ENCODE measurements at regions not wholly inside any gene's neighbourhood (a gene's known extent, or its start where the extent isn't known, plus 50 kb on each side); places are given as distances from the start of the nearest gene placed in this dataset.
A peak's percentile ranks its signal among the peaks of the same experiment; 100 is the strongest.

DNA sequence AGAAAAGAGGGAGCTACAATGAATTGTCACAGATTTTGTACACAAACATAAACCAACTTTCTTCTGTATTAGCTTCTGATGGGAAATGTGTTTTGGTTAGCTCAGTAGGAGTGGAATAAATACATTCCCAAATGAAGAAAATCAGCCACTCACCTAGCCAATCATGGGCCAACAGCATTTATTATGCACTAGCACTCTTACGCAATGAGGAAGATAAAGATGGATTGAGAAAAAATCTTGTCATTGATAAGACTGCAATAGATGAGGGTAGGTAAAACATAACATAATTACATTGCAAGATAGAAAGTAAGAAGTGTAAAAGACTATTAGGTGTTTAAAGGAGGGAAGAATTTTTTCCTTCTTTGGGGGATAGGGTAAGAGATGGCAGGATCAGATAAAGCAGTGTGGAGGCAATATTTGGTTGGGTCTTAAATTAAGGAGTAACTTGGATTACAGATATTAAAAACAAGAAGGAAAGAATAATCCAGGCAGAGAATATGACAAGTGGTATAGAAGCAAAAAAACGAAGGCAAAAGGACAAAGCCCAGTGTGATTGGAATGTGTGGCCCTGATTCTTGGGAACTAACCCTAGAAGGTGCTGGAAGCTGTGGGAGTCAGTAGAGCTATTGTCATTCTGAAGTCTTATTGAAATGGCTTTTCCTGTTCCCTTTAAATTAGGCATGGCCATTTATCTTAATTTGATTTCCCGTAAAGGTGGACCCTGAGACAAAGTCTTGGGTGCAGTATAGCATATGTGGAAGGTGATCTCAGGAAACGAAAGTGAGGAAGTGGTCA lies 208.4 kb upstream of the MEX3C start:
- Histone ChIP-seq H3K9ac (ENCODE audit: extremely low read depth, low read length, poor library complexity, severe bottlenecking) (no peak overlapping the region), H3K36me3 (ENCODE audit: control insufficient read depth, insufficient read depth, low read length) (no peaks in the 10 kb centered on the region), H3K9me3 (ENCODE audit: control insufficient read depth, low read length) (no peaks in the 10 kb centered on the region), H3K4me3 (ENCODE audit: low read length) (no peak overlapping the region), H3K27me3 (ENCODE audit: control insufficient read depth, insufficient read depth, low read length, poor library complexity, severe bottlenecking) (no peaks in the 10 kb centered on the region), H3K27ac (ENCODE audit: low read depth, low read length) (no peak overlapping the region), H3K4me1 (ENCODE audit: control insufficient read depth, insufficient read depth, low read length) (no peaks in the 10 kb centered on the region)
- TF ChIP-seq, protein P1, sequence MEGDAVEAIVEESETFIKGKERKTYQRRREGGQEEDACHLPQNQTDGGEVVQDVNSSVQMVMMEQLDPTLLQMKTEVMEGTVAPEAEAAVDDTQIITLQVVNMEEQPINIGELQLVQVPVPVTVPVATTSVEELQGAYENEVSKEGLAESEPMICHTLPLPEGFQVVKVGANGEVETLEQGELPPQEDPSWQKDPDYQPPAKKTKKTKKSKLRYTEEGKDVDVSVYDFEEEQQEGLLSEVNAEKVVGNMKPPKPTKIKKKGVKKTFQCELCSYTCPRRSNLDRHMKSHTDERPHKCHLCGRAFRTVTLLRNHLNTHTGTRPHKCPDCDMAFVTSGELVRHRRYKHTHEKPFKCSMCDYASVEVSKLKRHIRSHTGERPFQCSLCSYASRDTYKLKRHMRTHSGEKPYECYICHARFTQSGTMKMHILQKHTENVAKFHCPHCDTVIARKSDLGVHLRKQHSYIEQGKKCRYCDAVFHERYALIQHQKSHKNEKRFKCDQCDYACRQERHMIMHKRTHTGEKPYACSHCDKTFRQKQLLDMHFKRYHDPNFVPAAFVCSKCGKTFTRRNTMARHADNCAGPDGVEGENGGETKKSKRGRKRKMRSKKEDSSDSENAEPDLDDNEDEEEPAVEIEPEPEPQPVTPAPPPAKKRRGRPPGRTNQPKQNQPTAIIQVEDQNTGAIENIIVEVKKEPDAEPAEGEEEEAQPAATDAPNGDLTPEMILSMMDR (conservative IDR thresholded peaks at IDR 0.05), result no peak
- peaks cover 29% of the 10 kb centered on the region for H3K4me1 Mint-ChIP-seq
- no peaks in the 10 kb centered on the region for H3K36me3 Mint-ChIP-seq (ENCODE audit: low read depth)
- H3K27ac Mint-ChIP-seq, result no peak overlapping the region
- no peaks in the 10 kb centered on the region for H3K9me3 Mint-ChIP-seq
- no peak for DNase-seq
- H3K27me3 Mint-ChIP-seq (ENCODE audit: insufficient read depth), result no peaks in the 10 kb centered on the region
- whole genome bisulfite sequencing, 2 experiments (ENCODE audit: insufficient coverage in 1 of 2, insufficient read length in 1 of 2), result 64 to 85% methylated on average over 2 to 4 of the region's 4 CpGs
- H3K4me3 Mint-ChIP-seq, result no peak overlapping the region

DNA sequence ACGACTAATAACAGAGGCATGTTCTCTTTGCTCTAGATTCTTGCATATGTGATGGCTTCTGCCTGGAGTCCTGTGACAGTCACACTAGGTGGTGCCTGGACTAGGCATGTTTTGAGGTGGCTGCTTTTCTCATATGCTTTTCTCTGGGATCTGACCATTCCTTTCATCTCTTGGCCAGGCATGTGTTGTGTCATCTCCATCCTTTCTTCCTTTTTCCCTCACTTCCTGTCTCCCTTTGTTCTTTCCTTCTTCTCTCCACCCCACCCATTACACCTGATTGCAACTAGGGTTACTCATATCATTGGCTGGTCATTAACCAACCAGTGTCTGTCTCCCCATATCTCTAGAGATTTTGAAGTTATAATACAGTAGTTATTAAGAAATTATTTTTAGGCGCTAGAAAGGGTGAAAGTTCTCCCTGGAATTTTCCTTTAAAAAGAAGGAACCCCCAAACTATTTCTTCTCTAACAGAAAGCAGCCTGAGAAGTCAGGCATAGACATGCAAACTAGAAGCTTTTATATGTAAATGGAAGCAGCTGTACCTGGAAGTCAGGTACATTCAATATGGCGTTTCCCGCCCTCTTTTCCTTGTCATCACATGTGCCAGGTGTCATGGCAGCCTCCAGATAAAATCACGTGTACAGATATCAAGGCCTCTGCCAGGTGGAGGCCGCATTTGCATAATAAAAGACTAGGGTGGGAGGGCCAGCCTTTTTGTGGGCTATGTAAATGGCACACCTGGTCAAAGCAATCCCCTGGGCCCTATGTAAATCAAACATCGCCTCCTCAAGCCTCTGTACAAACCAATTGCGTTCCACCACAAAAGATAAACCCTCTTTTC lies 220.4 kb upstream of the MEX3C start:
- Histone ChIP-seq H3K9ac (ENCODE audit: extremely low read depth, low read length, poor library complexity, severe bottlenecking) (no peak overlapping the region), H3K36me3 (ENCODE audit: control insufficient read depth, insufficient read depth, low read length) (no peaks in the 10 kb centered on the region), H3K4me3 (ENCODE audit: low read length) (no peak overlapping the region), H3K27me3 (ENCODE audit: control insufficient read depth, insufficient read depth, low read length, poor library complexity, severe bottlenecking) (no peaks in the 10 kb centered on the region), H3K4me1 (ENCODE audit: control insufficient read depth, insufficient read depth, low read length) (peaks cover 21% of the 10 kb centered on the region), H3K27ac (ENCODE audit: low read depth, low read length) (no peak overlapping the region), H3K9me3 (ENCODE audit: control insufficient read depth, low read length) (no peaks in the 10 kb centered on the region)
- H3K4me1 Mint-ChIP-seq, result peaks cover 23% of the 10 kb centered on the region
- no peak overlapping the region for H3K27ac Mint-ChIP-seq
- peak; percentile 75 for DNase-seq
- no peaks in the 10 kb centered on the region for H3K9me3 Mint-ChIP-seq
- 86 to 88% methylated on average over 5 to 7 of the region's 8 CpGs for WGBS, 2 experiments (ENCODE audit: insufficient coverage in 1 of 2, insufficient read length in 1 of 2)
- TF ChIP-seq, protein P1 (conservative IDR thresholded peaks at IDR 0.05), result no peak
- no peak overlapping the region for H3K4me3 Mint-ChIP-seq
- no peaks in the 10 kb centered on the region for H3K27me3 Mint-ChIP-seq (ENCODE audit: insufficient read depth)
- H3K36me3 Mint-ChIP-seq (ENCODE audit: low read depth), result no peaks in the 10 kb centered on the region

DNA sequence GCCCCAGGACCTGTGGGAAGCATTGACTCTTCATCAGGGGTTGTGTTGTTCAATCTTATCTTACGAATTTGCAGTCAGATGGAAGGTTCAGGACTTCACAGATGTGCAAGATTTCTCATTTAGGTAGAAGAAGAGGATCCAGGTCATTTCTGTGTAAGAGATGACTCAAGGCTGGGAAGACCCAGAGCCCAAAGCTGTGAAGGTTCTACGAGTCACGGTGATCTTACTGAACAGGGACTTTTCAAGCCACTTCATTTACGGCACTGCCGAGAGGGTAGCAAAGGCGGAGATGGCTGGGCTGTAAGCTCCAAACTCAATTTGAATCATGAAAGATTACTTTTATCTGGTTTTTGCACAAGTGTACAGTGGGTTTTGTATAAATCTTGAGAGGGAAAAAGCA lies 228.0 kb upstream of the MEX3C start:
- peaks cover 35% of the 10 kb centered on the region for H3K4me1 Mint-ChIP-seq
- TF ChIP-seq, protein P1 (conservative IDR thresholded peaks at IDR 0.05), result no peak
- H3K4me3 Mint-ChIP-seq, result no peak overlapping the region
- Histone ChIP-seq H3K4me1 (ENCODE audit: control insufficient read depth, insufficient read depth, low read length) (peaks cover 22% of the 10 kb centered on the region), H3K36me3 (ENCODE audit: control insufficient read depth, insufficient read depth, low read length) (no peaks in the 10 kb centered on the region), H3K9ac (ENCODE audit: extremely low read depth, low read length, poor library complexity, severe bottlenecking) (no peak overlapping the region), H3K27me3 (ENCODE audit: control insufficient read depth, insufficient read depth, low read length, poor library complexity, severe bottlenecking) (no peaks in the 10 kb centered on the region), H3K9me3 (ENCODE audit: control insufficient read depth, low read length) (no peaks in the 10 kb centered on the region), H3K27ac (ENCODE audit: low read depth, low read length) (no peak overlapping the region), H3K4me3 (ENCODE audit: low read length) (no peak overlapping the region)
- DNase-seq, result no peak
- H3K9me3 Mint-ChIP-seq, result no peaks in the 10 kb centered on the region
- no peaks in the 10 kb centered on the region for H3K36me3 Mint-ChIP-seq (ENCODE audit: low read depth)
- H3K27ac Mint-ChIP-seq, result no peak overlapping the region
- no peaks in the 10 kb centered on the region for H3K27me3 Mint-ChIP-seq (ENCODE audit: insufficient read depth)
- WGBS, 2 experiments (ENCODE audit: insufficient coverage in 1 of 2, insufficient read length in 1 of 2), result 76 to 77% methylated on average over 6 of the region's 6 CpGs
